Gastroesophageal sphincter (tissue), 3 donors: ENCODE measurements at regions not wholly inside any gene's neighbourhood (a gene's known extent, or its start where the extent isn't known, plus 50 kb on each side); places are given as distances from the start of the nearest gene placed in this dataset.

Source experiments
- CTCF ChIP-seq, 4 experiments: fragments of 200-600 bp in 2 of 4; fragments of 450-650 bp in 2 of 4; sonication (generic) in 1 of 4; IDR thresholded peaks; one replicate each; pipeline ENCODE4 v1.5.1; 2017 to 2019; ENCODE audit warnings: antibody characterized with exemption in 4 of 4, mild to moderate bottlenecking in 2 of 4, moderate library complexity in 2 of 4
- EP300 ChIP-seq: sonication (generic); formaldehyde crosslinking; IDR thresholded peaks from one replicate; pipeline ENCODE4 v1.6.1; 2017; ENCODE audit warnings: antibody characterized with exemption, mild to moderate bottlenecking

GRCh38 chr15:61721418-61721817, 338.8 kb downstream of the VPS13C start:
- TF ChIP-seq CTCF (IDR thresholded peaks at IDR 0.05) (no peak), EP300 (no peak)
